ENCODE measurements at regions not wholly inside any gene's neighbourhood (a gene's known extent, or its start where the extent isn't known, plus 50 kb on each side); places are given as distances from the start of the nearest gene placed in this dataset.

DNA sequence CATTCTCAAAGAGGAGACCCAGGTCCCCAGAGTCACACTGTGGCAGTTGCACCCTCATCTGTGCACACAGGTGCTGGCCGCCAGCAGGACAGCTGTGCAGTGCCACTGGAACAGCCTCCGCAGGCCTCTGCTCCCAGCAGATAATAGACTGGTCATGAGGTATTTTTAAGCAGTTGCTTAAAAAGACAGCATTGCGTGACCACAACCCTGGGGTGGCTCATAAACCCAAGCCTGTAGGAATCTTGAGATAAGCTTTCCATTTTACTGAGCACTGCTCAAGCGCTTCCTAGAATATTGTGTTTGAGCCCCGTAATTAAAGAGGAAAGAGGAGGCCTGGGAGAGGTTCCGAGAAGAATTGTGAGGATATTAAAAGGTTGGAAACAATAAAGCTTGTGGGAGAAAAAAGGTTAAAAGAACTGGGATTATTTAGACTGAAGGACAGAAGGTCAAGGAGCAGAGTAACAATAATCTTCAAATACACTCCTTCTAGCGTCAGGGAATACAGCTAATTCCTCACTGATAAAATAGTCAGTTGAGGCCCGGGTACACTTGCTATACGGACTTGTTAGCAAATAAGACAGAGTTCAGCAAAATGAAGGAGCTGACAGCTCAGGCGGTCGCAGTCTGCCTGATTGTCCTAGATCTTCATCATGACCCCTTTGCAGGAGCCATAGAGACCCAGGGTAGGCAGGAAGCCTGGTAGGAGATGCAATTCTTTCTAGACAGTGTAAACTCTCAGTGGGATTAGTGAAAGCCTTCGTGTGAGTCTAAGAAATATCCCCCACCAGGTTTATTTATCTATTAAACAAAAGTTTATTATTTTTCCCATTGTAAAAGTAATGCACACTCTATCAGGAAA lies 86.2 kb upstream of the KIT start:
- DNase-seq (ENCODE audit: low read depth), result no peak
- TF ChIP-seq POLR2A (IDR thresholded peaks at IDR 0.05; ENCODE audit: extremely low read depth, insufficient read length) (no peak), MAX (IDR thresholded peaks at IDR 0.05; ENCODE audit: low read depth, low read length) (no peak), MYC (IDR thresholded peaks at IDR 0.05; ENCODE audit: low read depth, low read length) (no peak)
- TF ChIP-seq, protein P1, sequence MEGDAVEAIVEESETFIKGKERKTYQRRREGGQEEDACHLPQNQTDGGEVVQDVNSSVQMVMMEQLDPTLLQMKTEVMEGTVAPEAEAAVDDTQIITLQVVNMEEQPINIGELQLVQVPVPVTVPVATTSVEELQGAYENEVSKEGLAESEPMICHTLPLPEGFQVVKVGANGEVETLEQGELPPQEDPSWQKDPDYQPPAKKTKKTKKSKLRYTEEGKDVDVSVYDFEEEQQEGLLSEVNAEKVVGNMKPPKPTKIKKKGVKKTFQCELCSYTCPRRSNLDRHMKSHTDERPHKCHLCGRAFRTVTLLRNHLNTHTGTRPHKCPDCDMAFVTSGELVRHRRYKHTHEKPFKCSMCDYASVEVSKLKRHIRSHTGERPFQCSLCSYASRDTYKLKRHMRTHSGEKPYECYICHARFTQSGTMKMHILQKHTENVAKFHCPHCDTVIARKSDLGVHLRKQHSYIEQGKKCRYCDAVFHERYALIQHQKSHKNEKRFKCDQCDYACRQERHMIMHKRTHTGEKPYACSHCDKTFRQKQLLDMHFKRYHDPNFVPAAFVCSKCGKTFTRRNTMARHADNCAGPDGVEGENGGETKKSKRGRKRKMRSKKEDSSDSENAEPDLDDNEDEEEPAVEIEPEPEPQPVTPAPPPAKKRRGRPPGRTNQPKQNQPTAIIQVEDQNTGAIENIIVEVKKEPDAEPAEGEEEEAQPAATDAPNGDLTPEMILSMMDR (IDR thresholded peaks at IDR 0.05; ENCODE audit: low read depth, low read length), result no peak
- H3K4me3 ChIP-seq (ENCODE audit: low read depth, low read length), result no peak overlapping the region

GRCh38 chr4:54572152-54572542 lies 85.6 kb upstream of the KIT start:
- DNase-seq (ENCODE audit: low read depth), result no peak
- H3K4me3 ChIP-seq (ENCODE audit: low read depth, low read length), result no peak overlapping the region
- TF ChIP-seq, protein P1 (IDR thresholded peaks at IDR 0.05; ENCODE audit: low read depth, low read length), result no peak
- TF ChIP-seq MAX (IDR thresholded peaks at IDR 0.05; ENCODE audit: low read depth, low read length), result no peak
- no peak for TF ChIP-seq MYC (IDR thresholded peaks at IDR 0.05; ENCODE audit: low read depth, low read length)
- TF ChIP-seq POLR2A (IDR thresholded peaks at IDR 0.05; ENCODE audit: extremely low read depth, insufficient read length), result no peak

- no peak overlapping the region for H3K4me3 ChIP-seq (ENCODE audit: low read depth, low read length)
- TF ChIP-seq, protein P1 (IDR thresholded peaks at IDR 0.05; ENCODE audit: low read depth, low read length), result no peak
- TF ChIP-seq MYC (IDR thresholded peaks at IDR 0.05; ENCODE audit: low read depth, low read length) (no peak), POLR2A (IDR thresholded peaks at IDR 0.05; ENCODE audit: extremely low read depth, insufficient read length) (no peak), MAX (IDR thresholded peaks at IDR 0.05; ENCODE audit: low read depth, low read length) (no peak)
- DNase-seq (ENCODE audit: low read depth), result no peak
Observed at GRCh38 chr4:54574500-54574899, 83.3 kb upstream of the KIT start.

DNA sequence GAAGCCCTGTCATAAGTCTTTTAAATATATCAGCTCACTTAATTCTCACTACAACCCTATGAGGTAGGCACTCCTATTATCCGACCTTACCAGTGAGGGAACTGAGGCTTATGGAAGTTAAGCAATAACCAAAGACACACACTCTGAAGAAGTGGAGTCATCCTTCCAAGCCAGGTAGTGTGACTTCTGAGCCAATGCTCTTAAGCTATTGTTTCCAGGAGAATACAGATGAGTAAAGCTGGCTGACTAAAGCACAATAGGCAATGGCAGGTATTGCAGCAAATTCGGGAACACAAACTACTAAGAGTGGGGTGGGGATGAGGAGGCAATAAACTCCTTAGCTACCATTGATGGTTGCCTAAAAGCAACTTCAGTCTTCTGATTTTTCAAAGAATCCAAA lies 81.8 kb upstream of the KIT start:
- TF ChIP-seq MYC (IDR thresholded peaks at IDR 0.05; ENCODE audit: low read depth, low read length), result no peak
- TF ChIP-seq, protein P1 (IDR thresholded peaks at IDR 0.05; ENCODE audit: low read depth, low read length), result no peak
- no peak for TF ChIP-seq MAX (IDR thresholded peaks at IDR 0.05; ENCODE audit: low read depth, low read length)
- no peak for TF ChIP-seq POLR2A (IDR thresholded peaks at IDR 0.05; ENCODE audit: extremely low read depth, insufficient read length)
- no peak for DNase-seq (ENCODE audit: low read depth)
- H3K4me3 ChIP-seq (ENCODE audit: low read depth, low read length), result no peak overlapping the region

DNA sequence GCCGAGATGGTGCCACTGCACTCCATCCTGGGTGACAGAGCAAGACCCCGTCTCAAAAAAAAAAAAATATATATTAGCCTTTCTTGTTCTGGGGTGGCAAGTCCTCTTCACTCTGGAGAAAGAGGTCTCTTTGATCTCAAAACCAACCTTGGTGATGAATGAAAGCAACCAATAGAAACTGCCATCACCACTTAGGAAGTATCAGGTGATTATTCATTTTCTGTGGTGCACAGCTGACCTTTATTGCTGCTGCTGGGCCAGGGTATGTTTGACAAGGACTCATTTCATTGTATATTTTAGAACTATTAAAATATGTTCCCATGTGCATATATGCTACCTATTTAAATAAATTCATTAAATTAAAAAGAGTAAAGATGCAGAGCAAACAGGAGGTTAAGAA lies 76.0 kb upstream of the KIT start:
- H3K4me3 ChIP-seq (ENCODE audit: low read depth, low read length), result no peak overlapping the region
- DNase-seq (ENCODE audit: low read depth), result no peak
- TF ChIP-seq MAX (IDR thresholded peaks at IDR 0.05; ENCODE audit: low read depth, low read length), result no peak
- TF ChIP-seq MYC (IDR thresholded peaks at IDR 0.05; ENCODE audit: low read depth, low read length), result no peak
- TF ChIP-seq POLR2A (IDR thresholded peaks at IDR 0.05; ENCODE audit: extremely low read depth, insufficient read length), result no peak
- TF ChIP-seq, protein P1 (IDR thresholded peaks at IDR 0.05; ENCODE audit: low read depth, low read length), result no peak

All from NB4 (cell line).